ENCODE measurements at regions not wholly inside any gene's neighbourhood (a gene's known extent, or its start where the extent isn't known, plus 50 kb on each side); places are given as distances from the start of the nearest gene placed in this dataset.
"Not testable (repeated sequence)": the region's sequence is repeated elsewhere in the genome, so short reads cannot be mapped to it uniquely, and the experiment has no call there.

DNA sequence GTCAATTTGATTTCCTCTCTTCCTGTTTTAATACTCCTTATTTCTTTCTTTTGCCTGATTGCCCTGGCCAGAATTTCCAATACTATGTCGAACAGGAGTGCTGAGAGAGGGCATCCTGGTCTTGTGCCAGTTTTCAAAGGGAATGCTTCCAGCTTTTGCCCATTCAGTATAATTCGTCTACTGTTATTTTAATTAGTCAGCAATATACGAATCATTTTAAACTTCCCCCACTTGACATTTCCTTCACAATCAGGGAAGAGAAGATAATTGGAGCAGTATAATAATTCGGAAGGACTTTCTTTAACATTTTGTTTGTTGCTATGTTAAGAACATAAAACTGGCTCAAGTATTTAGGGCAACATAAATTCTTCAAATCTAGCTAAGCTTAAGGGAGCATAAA is 860.3 kb upstream of the SLC35B3 start:
- DNase-seq (ENCODE audit: low spot score), result no peak

DNA sequence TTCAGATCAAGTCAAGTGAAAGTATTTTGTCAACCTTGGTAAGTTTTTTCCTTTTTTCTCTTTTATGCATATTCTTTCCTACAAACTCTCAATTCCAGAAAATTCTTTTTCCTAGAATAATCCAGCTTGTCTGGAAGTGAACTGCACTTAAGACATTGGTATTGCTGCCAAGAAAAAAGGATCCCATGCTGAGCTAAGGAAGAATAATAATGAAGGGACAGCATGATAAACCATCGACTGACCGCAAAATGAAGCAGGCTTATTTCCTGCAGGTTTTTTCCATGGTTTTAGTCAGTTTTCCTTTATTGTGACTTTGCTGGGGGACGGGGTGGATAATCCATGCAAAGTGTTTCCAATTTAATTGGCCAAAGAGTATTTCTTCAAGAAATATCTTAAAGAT is 857.6 kb upstream of the SLC35B3 start:
- DNase-seq (ENCODE audit: low spot score), result no peak

DNA sequence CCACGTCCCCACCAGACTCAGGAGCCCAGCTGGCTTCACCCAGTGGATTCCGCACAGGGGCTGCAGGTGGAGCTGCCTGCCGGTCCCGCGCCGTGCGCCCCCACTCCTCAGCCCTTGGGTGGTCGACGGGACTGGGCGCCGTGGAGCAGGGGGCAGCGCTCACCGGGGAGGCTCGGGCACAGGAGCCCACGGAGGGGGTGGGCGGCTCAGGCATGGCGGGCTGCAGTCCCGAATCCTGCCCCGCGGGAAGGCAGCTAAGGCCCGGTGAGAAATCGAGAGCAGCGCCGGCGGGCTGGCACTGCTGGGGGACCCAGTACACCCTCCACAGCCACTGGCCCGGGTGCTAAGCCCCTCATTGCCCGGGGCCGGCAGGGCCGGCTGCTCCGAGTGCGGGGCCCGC is 855.0 kb upstream of the SLC35B3 start:
- not testable (repeated sequence) for DNase-seq (ENCODE audit: low spot score)

DNA sequence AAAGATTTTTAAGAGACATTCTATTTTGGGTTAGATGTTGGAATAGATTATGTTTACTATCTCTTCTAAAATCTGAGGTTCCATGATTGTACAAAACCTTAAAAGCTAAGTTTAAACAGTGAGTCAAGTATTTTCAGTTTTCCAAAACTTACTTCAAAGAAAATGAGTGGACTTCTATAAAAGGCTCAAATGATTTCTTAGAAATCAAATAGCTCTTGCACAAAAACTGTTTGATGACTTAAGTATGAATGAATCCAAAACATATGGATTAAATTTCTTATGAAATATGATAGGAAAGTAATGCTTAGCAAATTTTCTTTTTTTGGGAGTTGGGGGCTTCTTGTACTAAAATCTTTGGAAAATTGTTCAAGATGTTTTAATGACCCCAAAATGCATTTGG is 837.3 kb upstream of the SLC35B3 start:
- no peak for DNase-seq (ENCODE audit: low spot score)

DNA sequence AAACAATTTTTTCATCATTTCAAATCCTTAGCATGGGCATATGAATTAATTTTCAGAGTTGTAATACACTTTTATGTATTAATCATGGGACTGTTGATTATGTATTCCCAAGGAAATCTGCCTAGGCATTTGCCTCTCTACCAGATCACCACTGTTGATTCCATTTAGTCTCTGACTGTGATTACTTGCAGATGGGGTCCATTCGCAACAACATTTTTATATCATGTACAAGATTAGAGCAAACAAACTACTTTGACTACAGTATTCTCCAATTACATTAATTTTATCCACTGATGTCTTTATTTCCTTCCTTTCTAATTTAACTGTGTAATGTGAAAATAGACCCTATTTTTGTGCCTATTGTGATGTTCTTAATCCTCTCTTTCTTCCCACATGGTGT is 831.4 kb upstream of the SLC35B3 start:
- no peak for DNase-seq (ENCODE audit: low spot score)

DNA sequence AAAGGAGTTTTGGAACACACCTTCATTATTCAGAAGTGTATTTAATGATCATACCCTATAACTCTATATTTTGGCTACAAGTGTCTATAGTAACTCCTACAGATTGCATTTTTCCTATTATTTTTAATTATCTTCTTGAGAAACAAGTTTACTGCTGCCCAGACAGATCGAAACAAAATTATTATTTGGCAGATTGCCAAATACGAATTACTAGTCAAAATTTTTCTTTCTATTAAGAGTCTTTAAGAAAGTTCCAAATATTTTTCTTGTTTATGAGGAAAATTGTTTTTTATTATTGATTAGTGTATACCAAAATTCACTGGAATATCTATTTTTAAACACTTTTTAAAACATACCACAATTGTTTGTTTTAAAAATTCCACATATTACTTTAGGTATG is 821.9 kb upstream of the SLC35B3 start:
- DNase-seq (ENCODE audit: low spot score), result no peak

DNA sequence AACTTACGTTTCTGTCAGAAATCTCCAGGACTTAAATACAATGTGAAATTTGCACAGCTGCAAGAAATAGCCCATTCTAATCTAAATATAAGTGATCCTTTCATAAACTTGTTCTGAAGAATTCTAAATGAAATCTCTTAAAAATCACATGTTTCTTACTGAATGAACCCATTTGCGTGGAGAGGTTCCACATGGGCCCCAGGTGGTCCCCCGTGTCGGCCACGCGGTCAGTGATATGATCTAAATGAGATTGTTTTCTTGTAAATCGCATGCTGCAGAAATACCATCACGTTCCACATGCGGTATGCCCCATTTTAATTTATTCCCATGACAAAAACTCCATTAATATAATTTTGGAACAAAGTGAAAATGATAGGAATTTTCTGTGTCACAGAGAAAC is 818.9 kb upstream of the SLC35B3 start:
- DNase-seq (ENCODE audit: low spot score), result no peak

DNA sequence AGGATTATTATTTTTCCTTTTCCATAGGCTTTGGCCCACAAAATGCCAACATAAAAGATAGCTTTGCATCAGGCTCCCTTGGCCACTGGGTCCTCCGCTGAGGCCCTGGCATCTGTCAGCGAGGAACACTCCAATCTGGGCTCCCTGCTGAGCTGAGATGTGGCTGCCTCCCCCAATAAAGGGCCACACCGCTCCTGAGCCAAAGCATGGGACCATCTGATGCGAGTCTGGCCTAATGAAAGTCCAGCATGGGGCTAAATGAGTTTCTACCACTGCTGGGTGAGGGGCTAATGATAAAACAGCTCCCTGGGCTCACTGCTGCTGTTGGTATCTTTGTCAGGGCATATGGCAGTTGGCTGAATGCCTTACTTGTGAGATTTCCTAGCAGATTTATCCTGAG is 817.5 kb upstream of the SLC35B3 start:
- no peak for DNase-seq (ENCODE audit: low spot score)

DNA sequence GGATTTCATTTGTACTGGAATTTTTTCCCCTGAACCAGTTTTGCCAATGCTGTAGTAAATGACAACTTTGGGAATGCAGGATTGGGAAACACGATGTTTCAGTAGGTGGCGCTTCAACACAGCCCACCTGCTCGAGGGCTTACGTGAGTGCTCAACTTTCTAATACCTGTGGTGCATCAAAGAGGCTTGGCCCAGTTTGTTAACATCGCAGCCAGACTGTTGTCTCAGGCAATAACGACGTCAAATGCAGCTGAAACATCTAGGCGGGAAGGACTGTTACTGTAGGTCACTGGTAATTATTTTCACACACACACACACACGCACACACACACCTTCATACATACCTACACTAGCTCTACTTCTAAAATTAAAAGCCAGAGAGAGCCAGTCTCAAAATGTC is 815.5 kb upstream of the SLC35B3 start:
- DNase-seq (ENCODE audit: low spot score), result no peak

DNA sequence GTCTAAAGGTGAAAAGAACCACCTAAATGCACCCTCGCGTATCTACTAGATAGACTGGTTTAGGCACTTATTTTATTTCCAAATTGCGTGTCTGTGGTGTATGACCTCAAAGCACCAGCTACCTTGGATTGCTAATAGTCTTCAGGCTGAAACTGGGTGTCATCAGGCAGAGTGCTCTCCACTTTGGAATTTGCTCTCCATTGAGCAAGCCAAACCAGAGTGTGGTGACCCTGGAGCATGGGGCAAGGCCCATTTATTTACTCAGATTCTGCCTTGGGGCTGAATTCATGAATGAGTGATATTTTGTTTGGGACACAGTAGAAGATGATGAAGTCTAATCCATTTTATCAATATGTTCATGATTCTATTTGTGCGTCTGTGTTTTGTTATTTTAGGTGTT is 812.8 kb upstream of the SLC35B3 start:
- DNase-seq (ENCODE audit: low spot score), result no peak

DNA sequence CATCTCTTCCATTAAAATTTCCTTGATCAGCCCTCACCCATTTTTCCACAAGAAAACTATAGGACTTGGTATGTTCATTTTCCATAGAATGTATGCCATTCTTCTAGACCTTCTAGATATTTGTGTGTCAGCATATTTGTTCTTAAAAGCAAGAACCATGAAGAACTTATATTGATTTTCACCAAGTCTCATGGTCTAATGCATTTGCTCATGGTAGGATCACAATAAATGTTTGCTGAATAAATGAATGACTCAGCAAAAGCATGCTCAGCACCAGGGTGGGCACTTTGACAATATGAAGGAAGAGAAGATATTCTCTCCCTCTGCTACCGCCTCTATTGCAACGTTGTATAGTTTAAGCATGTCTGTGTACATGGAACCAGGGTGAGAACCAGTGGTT is 805.5 kb upstream of the SLC35B3 start:
- DNase-seq (ENCODE audit: low spot score), result no peak

DNA sequence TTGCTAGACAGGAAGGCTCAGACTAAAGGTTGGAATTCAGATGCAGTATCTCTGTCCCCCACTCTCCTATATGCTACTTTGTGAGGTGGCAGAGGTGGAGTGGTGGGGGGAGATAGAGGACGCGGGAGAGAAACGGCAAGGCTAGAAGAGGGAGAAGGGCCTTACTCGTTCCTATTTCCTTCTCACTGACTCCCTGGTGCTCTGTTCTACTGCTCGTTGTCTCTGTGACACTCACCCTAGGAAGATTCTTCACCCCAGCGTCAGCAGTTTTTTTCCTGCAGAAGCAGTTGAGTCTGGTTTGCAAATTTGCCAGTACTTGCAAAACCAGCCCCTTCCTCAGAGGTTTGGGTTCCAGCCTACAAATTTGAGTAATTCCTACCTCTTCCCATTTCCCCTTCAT is 801.1 kb upstream of the SLC35B3 start:
- no peak for DNase-seq (ENCODE audit: low spot score)

DNA sequence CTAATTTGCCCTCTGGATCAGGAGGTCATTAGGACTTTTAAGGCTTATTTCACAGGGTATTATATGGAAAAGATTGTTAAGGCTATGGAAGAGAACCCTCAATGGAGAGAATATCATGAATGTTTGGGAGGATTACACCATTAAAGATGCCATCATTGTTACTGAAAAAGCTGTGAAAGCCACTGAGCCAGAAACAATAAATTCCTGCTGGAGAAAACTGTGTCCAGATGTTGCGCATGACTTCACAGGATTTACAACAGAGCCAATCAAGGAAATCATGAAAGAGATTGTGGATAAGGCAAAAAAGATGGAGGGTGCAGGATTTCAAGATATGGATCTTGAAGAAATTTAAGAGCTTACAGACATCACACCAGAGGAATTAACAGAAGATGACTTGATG is 798.3 kb upstream of the SLC35B3 start:
- DNase-seq (ENCODE audit: low spot score), result no peak

DNA sequence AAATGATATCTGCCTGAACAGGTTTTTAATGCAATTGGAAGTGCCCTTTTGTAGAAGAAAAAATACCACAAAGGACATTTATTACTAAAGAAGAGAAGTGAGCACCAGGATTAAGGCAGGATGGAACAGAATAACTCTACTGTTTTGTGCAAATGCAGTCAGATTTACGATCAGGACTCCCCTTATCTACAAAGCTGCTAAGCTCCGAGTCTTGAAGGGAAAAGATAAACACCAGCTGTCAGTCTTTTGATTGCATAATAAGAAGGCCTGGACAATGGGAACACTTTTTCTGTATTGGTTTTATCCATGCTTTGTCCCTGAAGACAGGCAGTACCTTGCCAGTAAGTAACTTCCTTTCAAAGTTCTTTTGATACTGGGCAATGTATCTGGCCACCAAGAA is 797.9 kb upstream of the SLC35B3 start:
- no peak for DNase-seq (ENCODE audit: low spot score)

DNA sequence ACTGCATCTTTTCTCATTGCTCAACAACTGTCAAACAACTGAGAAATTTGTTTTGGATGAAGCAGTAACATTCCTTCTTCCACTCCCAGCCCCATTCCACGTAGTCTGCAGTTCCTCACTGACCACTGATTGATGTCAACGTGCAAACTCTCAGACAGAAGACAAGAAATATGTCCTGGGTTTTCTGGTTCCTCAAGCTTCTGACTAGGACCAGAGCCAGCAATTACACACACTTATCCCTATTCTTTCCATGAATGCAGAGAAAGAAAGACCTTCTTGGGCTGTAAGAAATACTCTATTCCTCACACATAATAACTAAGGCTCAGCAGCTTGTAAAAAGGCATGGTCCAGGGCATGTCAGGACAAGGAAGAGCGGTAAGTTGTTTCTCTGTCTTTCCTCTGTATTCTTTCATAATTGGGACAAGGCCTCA is 790.1 kb upstream of the SLC35B3 start:
- DNase-seq (ENCODE audit: low spot score), result no peak

DNA sequence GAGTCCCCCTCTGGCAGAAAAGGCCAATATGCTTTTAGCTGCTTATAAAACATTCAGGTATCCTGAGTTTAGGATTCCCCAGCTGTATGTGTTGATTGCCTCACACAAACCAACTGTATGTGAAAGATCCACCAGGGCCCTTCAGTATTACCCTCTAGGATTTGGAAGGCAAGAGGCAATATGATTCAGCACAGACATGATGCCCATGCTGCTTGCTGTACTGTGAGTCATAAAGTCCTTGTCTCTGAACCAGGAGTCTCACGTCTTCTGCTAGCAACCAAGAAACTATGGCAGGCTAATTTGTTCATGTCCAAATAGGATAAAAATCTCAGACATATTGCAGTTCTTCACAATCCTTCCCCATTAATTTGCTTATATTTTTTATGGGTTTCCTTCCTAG is 789.2 kb upstream of the SLC35B3 start:
- no peak for DNase-seq (ENCODE audit: low spot score)

DNA sequence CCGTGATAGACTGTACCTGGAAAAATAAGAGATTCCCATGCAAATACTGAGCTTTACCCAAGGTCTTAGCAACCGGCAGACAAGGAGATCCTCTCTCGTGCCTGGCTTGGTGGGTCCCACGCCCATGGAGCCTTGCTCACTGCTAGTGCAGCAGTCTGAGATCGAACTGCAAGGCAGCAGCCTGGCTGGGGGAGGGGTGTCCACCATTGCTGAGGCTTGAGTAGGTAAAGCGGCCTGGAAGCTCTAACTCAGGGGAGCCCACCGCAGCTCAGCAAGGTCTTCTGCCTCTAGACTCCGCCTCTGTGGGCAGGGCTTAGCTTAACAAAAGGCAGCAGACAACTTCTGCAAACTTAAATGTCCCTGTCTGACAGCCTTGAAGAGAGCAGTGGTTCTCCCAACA is 778.4 kb upstream of the SLC35B3 start:
- not testable (repeated sequence) for DNase-seq (ENCODE audit: low spot score)

DNA sequence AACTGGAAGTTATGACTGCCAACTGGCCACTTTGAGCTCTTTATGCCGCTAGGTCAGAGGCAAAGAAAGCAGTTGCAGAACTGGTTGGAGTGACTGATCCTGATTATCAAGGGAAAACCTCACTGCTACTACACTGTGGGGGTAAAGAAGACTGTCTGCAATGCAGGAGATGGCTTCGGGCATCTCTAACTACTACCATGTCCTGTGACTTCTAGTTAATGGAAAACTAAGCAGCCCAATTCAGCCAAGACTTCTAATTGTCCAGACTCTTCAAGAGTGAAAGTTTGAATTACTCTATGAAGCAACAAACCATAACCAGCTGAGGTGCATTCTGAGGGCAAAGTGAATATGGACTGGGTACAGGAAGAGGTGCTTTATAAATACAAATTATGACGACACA is 773.6 kb upstream of the SLC35B3 start:
- no peak for DNase-seq (ENCODE audit: low spot score)

DNA sequence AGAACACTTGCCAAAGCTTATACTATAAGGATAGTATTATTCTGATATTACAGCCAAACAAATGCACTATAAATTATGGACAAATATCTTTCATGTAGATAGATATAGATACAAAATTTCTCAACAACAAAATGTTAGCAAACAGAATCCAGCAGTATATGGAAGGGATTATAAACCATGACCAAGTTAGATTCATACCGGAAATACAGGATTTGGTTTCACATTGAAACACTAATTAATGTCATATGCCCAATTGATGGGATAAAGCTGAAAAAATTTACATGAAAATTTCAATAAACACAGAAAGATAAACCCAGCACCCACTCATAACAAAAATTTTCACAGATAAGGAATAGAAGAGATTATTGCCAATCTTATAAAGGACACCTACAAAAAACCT is 770.3 kb upstream of the SLC35B3 start:
- DNase-seq (ENCODE audit: low spot score), result no peak

DNA sequence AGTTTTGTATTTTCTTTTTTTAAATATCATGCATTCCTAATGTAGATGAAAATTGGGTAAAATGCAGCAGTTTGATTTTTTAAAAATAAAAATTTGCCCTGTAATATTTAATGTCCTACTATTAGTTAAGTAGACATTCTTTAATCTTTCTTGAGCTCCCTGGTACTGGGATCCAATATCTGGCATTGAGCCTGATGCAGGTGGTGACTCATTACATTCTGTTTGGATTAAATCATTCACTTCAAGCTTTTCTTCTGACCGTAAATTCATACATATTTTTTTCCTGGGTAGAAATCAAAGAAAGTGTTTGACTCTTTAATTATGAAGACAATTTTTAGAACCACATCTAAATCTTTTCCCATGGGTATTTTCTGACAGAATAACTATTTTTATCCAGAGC is 768.8 kb upstream of the SLC35B3 start:
- DNase-seq (ENCODE audit: low spot score), result no peak

DNA sequence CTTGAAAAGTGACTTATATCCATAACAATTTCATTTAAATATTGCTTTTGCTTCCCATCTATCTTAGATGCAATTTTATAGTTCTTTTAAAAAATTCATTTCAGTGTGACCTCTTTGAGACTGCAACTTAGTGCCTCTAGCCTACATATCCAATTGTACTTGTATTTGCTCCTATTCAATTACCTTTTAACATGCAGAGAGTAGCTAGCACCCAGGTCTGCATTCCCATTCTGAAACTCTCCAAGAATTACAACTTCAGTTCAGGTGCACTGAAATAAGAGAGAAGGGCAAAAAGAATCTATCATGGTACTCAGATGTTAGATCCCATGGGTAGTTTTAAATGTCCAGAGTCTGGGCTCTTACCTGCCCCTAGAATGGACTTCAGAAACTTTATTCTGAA is 765.4 kb upstream of the SLC35B3 start:
- no peak for DNase-seq (ENCODE audit: low spot score)

DNA sequence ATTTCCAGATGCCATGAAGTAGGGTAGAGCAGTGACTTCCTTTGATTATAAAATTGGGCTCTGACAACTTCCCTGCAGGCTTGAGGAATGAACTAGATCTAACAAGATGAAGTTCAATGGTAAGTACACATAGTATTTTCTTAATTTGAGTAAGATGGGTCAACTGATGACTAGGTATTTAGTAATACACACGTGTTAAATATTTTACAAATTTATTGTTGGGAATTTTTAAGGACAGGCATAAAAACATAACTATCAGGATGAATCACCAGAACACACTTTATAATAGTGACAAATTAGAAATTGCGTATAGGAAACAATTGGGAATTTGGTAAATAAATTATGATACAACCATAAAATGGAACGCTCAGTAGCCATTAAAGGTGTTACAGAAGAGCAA is 762.4 kb upstream of the SLC35B3 start:
- DNase-seq (ENCODE audit: low spot score), result no peak

DNA sequence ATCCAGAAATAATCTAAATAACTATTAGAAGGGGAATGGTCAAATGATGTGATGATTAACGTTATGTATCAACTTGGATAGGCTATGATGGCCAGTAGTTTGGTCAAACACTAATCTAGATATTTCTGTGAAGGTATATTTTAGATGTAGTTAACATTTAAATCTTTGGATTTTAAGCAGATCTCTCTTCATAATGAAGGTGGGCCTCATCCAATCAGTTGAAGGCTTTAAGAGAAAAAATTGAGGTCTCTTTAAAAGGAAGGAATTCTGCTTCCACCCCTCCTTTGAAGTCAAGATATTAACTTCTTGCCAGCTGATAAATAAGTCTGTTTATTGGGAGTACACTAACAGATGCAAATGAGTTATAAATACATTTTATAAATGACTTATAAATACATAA is 760.0 kb upstream of the SLC35B3 start:
- no peak for DNase-seq (ENCODE audit: low spot score)

DNA sequence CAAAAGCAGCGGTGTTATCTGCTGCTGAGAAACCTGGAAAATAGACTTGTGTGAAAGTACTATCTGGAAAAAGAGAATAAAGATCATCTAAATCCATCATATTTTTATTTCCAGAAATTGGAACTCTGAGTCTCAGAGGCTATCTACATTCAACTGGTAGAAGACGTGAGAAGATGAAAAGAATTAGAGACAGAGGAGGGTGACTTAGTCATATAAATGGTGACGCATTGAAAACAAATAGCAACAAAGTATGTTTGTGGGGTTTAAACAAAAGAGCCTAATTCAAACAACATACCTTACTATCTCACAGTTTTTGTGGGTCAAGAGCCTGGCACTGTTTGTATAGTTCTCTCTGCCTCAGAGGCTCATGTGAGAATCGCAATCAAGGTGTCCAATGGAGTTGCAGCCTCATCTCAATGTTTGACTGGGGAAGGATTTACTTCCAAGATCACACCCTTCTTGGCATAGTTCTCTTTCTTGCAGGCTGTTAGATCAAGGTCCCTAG is 757.1 kb upstream of the SLC35B3 start:
- DNase-seq (ENCODE audit: low spot score), result no peak

DNA sequence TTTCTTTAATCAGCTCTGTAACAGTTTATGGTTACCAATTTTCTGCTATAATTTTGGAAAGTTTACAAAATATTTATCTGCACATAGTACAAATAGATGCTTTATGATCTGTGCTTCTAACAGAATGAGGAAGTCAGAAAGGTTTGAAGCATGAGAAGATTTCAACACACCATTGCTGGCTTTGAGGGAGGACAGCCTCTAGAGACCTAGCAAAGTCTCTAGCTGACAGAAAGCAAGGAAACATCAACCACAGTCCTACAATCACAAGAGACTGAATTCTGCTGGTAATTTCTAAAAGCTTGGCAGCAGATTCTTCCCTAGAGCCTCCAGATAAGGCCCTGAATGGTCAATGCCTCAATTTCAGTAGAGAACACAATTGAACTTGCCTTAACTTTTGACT is 750.8 kb upstream of the SLC35B3 start:
- no peak for DNase-seq (ENCODE audit: low spot score)
